Fibroblast of villous mesenchyme (primary cell): ENCODE measurements at regions not wholly inside any gene's neighbourhood (a gene's known extent, or its start where the extent isn't known, plus 50 kb on each side); places are given as distances from the start of the nearest gene placed in this dataset.

Experiments used
- DNase-seq: peaks from one replicate; pipeline ENCODE4 v3.0.0-alpha.2; 2010; ENCODE audit warnings: low read depth
- H3K4me3 ChIP-seq: 2 replicates; pipeline ENCODE4 v1.5.1; 2011; ENCODE audit warnings: low read depth, mild to moderate bottlenecking, low read length
- CTCF ChIP-seq: IDR thresholded peaks from 2 replicates; pipeline ENCODE4 v1.5.1; 2012; ENCODE audit warnings: low read depth, mild to moderate bottlenecking, low read length; ENCODE audit not compliant: insufficient read depth

- DNase-seq, result no peak
- H3K4me3 ChIP-seq, result no peak overlapping the region
- TF ChIP-seq CTCF, result no peak
Observed at GRCh38 chr11:28962502-28962901, 854.3 kb downstream of the METTL15 start.

- H3K4me3 ChIP-seq, result no peak overlapping the region
- no peak for DNase-seq
- no peak for TF ChIP-seq CTCF
Observed at GRCh38 chr11:28961726-28962125, 853.5 kb downstream of the METTL15 start.

GRCh38 chr11:28956446-28956845 is 848.3 kb downstream of the METTL15 start:
- DNase-seq, result no peak
- TF ChIP-seq CTCF, result no peak
- no peak overlapping the region for H3K4me3 ChIP-seq

- no peak overlapping the region for H3K4me3 ChIP-seq
- no peak for DNase-seq
- no peak for TF ChIP-seq CTCF
Observed at GRCh38 chr11:28951191-28951590, 843.0 kb downstream of the METTL15 start.

GRCh38 chr11:28939381-28939780 is 831.2 kb downstream of the METTL15 start:
- no peak overlapping the region for H3K4me3 ChIP-seq
- no peak for TF ChIP-seq CTCF
- DNase-seq, result no peak

- TF ChIP-seq CTCF, result no peak
- DNase-seq, result no peak
- no peak overlapping the region for H3K4me3 ChIP-seq
Observed at GRCh38 chr11:28938091-28938490, 829.9 kb downstream of the METTL15 start.

- DNase-seq, result no peak
- no peak for TF ChIP-seq CTCF
- no peak overlapping the region for H3K4me3 ChIP-seq
Observed at GRCh38 chr11:28932940-28933339, 824.8 kb downstream of the METTL15 start.
